ENCODE measurements at regions not wholly inside any gene's neighbourhood (a gene's known extent, or its start where the extent isn't known, plus 50 kb on each side); places are given as distances from the start of the nearest gene placed in this dataset.

DNA sequence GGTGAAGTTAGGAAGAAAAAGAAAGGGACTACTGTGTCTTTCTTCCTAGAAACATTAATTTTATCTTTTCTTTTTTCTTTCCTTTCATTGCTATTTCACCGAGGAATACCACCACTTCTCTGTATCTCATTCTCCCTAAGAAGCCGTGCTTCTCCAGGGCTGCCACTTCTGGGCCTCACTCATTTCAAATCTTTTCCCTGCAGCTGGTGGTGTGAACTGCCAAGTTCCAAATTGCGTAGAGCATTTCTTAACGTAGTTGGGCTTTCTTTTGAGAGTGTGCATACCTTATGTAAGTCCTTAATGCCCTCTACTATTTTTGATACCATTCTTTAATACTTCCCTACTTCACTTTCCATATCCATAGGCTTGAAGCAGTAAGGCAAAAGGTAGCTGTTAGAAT is 66.7 kb upstream of the CYP1B1 start:
- Mint-ChIP-seq H3K27me3 (ENCODE audit: insufficient read depth, low read depth, poor library complexity) (peaks cover 2% of the 10 kb centered on the region), H3K9me3 (peaks cover 23% of the 10 kb centered on the region), H3K4me1 (peaks cover 7% of the 10 kb centered on the region), H3K27ac (no peak overlapping the region), H3K4me3 (no peak overlapping the region), H3K36me3 (ENCODE audit: low read depth) (peaks cover 10% of the 10 kb centered on the region)
- TF ChIP-seq, protein P1, sequence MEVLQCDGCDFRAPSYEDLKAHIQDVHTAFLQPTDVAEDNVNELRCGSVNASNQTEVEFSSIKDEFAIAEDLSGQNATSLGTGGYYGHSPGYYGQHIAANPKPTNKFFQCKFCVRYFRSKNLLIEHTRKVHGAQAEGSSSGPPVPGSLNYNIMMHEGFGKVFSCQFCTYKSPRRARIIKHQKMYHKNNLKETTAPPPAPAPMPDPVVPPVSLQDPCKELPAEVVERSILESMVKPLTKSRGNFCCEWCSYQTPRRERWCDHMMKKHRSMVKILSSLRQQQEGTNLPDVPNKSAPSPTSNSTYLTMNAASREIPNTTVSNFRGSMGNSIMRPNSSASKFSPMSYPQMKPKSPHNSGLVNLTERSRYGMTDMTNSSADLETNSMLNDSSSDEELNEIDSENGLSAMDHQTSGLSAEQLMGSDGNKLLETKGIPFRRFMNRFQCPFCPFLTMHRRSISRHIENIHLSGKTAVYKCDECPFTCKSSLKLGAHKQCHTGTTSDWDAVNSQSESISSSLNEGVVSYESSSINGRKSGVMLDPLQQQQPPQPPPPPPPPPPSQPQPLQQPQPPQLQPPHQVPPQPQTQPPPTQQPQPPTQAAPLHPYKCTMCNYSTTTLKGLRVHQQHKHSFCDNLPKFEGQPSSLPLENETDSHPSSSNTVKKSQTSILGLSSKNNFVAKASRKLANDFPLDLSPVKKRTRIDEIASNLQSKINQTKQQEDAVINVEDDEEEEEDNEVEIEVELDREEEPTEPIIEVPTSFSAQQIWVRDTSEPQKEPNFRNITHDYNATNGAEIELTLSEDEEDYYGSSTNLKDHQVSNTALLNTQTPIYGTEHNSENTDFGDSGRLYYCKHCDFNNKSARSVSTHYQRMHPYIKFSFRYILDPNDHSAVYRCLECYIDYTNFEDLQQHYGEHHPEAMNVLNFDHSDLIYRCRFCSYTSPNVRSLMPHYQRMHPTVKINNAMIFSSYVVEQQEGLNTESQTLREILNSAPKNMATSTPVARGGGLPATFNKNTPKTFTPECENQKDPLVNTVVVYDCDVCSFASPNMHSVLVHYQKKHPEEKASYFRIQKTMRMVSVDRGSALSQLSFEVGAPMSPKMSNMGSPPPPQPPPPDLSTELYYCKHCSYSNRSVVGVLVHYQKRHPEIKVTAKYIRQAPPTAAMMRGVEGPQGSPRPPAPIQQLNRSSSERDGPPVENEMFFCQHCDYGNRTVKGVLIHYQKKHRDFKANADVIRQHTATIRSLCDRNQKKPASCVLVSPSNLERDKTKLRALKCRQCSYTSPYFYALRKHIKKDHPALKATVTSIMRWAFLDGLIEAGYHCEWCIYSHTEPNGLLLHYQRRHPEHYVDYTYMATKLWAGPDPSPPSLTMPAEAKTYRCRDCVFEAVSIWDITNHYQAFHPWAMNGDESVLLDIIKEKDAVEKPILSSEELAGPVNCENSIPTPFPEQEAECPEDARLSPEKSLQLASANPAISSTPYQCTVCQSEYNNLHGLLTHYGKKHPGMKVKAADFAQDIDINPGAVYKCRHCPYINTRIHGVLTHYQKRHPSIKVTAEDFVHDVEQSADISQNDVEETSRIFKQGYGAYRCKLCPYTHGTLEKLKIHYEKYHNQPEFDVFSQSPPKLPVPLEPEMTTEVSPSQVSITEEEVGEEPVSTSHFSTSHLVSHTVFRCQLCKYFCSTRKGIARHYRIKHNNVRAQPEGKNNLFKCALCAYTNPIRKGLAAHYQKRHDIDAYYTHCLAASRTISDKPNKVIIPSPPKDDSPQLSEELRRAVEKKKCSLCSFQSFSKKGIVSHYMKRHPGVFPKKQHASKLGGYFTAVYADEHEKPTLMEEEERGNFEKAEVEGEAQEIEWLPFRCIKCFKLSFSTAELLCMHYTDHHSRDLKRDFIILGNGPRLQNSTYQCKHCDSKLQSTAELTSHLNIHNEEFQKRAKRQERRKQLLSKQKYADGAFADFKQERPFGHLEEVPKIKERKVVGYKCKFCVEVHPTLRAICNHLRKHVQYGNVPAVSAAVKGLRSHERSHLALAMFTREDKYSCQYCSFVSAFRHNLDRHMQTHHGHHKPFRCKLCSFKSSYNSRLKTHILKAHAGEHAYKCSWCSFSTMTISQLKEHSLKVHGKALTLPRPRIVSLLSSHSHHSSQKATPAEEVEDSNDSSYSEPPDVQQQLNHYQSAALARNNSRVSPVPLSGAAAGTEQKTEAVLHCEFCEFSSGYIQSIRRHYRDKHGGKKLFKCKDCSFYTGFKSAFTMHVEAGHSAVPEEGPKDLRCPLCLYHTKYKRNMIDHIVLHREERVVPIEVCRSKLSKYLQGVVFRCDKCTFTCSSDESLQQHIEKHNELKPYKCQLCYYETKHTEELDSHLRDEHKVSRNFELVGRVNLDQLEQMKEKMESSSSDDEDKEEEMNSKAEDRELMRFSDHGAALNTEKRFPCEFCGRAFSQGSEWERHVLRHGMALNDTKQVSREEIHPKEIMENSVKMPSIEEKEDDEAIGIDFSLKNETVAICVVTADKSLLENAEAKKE (CRISPR knock-in tag; IDR thresholded peaks at IDR 0.05): no peak
- TF ChIP-seq EZH2 (IDR thresholded peaks at IDR 0.05; ENCODE audit: low read depth, unreplicated experiment) (no peak), STAT1 (IDR thresholded peaks at IDR 0.05; ENCODE audit: unreplicated experiment) (no peak), EZH2phosphoT487 (IDR thresholded peaks at IDR 0.05; ENCODE audit: unreplicated experiment) (no peak), NANOG (IDR thresholded peaks at IDR 0.05; ENCODE audit: borderline replicate concordance) (no peak), CREB1 (CRISPR knock-in tag; IDR thresholded peaks at IDR 0.05; ENCODE audit: low read depth) (no peak), ZNF331 (CRISPR knock-in tag; IDR thresholded peaks at IDR 0.05; ENCODE audit: low read depth) (no peak), JUNB (IDR thresholded peaks at IDR 0.05; ENCODE audit: unreplicated experiment) (no peak), ZNF114 (CRISPR knock-in tag; IDR thresholded peaks at IDR 0.05) (no peak), POLR2AphosphoS5 (IDR thresholded peaks at IDR 0.05; ENCODE audit: low read depth) (no peak)
- TF ChIP-seq, protein P2, sequence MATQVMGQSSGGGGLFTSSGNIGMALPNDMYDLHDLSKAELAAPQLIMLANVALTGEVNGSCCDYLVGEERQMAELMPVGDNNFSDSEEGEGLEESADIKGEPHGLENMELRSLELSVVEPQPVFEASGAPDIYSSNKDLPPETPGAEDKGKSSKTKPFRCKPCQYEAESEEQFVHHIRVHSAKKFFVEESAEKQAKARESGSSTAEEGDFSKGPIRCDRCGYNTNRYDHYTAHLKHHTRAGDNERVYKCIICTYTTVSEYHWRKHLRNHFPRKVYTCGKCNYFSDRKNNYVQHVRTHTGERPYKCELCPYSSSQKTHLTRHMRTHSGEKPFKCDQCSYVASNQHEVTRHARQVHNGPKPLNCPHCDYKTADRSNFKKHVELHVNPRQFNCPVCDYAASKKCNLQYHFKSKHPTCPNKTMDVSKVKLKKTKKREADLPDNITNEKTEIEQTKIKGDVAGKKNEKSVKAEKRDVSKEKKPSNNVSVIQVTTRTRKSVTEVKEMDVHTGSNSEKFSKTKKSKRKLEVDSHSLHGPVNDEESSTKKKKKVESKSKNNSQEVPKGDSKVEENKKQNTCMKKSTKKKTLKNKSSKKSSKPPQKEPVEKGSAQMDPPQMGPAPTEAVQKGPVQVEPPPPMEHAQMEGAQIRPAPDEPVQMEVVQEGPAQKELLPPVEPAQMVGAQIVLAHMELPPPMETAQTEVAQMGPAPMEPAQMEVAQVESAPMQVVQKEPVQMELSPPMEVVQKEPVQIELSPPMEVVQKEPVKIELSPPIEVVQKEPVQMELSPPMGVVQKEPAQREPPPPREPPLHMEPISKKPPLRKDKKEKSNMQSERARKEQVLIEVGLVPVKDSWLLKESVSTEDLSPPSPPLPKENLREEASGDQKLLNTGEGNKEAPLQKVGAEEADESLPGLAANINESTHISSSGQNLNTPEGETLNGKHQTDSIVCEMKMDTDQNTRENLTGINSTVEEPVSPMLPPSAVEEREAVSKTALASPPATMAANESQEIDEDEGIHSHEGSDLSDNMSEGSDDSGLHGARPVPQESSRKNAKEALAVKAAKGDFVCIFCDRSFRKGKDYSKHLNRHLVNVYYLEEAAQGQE (IDR thresholded peaks at IDR 0.05; ENCODE audit: unreplicated experiment): no peak
- TF ChIP-seq, protein P3, sequence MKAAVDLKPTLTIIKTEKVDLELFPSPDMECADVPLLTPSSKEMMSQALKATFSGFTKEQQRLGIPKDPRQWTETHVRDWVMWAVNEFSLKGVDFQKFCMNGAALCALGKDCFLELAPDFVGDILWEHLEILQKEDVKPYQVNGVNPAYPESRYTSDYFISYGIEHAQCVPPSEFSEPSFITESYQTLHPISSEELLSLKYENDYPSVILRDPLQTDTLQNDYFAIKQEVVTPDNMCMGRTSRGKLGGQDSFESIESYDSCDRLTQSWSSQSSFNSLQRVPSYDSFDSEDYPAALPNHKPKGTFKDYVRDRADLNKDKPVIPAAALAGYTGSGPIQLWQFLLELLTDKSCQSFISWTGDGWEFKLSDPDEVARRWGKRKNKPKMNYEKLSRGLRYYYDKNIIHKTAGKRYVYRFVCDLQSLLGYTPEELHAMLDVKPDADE (IDR thresholded peaks at IDR 0.05): no peak
- TF ChIP-seq, protein P4, sequence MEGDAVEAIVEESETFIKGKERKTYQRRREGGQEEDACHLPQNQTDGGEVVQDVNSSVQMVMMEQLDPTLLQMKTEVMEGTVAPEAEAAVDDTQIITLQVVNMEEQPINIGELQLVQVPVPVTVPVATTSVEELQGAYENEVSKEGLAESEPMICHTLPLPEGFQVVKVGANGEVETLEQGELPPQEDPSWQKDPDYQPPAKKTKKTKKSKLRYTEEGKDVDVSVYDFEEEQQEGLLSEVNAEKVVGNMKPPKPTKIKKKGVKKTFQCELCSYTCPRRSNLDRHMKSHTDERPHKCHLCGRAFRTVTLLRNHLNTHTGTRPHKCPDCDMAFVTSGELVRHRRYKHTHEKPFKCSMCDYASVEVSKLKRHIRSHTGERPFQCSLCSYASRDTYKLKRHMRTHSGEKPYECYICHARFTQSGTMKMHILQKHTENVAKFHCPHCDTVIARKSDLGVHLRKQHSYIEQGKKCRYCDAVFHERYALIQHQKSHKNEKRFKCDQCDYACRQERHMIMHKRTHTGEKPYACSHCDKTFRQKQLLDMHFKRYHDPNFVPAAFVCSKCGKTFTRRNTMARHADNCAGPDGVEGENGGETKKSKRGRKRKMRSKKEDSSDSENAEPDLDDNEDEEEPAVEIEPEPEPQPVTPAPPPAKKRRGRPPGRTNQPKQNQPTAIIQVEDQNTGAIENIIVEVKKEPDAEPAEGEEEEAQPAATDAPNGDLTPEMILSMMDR (conservative IDR thresholded peaks at IDR 0.05; ENCODE audit: low read depth in 2 of 2): no peak
- Histone ChIP-seq H3K4me3 (no peak overlapping the region), H3K27ac (ENCODE audit: low read depth) (no peak overlapping the region), H3F3A (replicated peaks; ENCODE audit: low read depth) (no peaks in the 10 kb centered on the region), H3K36me3 (ENCODE audit: insufficient read depth) (no peaks in the 10 kb centered on the region), H3K4me1 (ENCODE audit: insufficient read depth) (peaks cover 12% of the 10 kb centered on the region), H3K9me2 (ENCODE audit: insufficient read depth) (0 out of 2 replicates have a peak, but pooled peaks cover 8% of the 10 kb centered on the region), H4K20me1 (replicated peaks; ENCODE audit: insufficient read depth) (no peaks in the 10 kb centered on the region), H2AFZ (no peak overlapping the region), H3K79me2 (replicated peaks; ENCODE audit: insufficient read depth) (no peaks in the 10 kb centered on the region), H3K4me2 (no peak overlapping the region), H3K27me3 (ENCODE audit: insufficient read depth) (no peaks in the 10 kb centered on the region)
- DNase-seq (ENCODE audit: low spot score): no peak
- no peak for ATAC-seq

Data from GM23338 (cell line).